Caki2 (cell line): ENCODE measurements at regions not wholly inside any gene's neighbourhood (a gene's known extent, or its start where the extent isn't known, plus 50 kb on each side); places are given as distances from the start of the nearest gene placed in this dataset.

Source experiments
- DNase-seq: peaks from one replicate; pipeline ENCODE4 v3.0.0-alpha.2; 2015; ENCODE audit warnings: low read depth
- in situ Hi-C: cut with HindIII; loops from 2 replicates; pipeline ENCODE4 v1.10.0; 2016; ENCODE audit warnings: low sequenced_read_pairs, low pct_unique_long_range_greater_than_20kb, mixed read lengths

DNA sequence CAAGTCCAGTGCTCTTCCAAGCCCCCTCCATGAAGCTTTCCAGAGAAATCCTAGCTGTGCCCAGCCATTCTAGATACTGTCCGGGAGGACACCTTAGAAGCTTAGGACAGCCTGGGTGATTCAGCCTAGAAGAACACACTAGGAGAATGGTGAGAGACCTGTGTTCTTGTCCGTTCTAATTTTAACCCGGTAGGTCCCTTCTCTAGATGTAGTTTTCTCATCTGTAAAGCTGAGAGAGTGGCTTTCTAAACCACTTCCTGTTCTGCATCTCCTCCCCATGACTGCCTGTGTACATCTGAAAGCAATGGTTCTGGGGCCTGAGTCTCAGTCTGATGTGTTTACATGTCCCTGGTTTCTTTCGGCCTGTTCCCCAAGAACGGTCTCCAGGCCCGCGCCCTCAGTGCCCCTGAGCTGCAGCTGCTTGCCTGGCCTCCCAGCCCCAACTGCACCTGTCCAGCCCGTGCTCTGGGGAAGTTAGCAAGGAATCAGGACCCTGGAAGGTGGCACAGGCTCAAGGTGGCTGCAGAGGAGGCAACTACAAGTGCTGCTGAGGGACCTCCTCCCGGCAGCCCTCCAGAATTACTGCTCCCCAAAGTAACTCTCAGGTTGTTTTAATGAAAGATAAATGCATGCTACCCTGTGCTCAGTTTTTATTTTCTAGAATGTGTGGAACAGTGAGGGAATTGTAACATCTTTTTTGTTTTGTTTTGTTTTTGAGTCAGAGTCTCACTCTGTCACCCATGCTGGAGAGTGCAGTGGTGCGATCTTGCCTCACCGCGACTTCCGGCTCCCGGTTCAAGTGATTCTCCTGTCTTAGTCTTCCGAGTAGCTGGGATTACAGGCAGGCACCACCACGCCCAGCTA lies 105.9 kb downstream of the LBH start:
- DNase-seq: no peak
- in situ Hi-C loops: no loop called here

DNA sequence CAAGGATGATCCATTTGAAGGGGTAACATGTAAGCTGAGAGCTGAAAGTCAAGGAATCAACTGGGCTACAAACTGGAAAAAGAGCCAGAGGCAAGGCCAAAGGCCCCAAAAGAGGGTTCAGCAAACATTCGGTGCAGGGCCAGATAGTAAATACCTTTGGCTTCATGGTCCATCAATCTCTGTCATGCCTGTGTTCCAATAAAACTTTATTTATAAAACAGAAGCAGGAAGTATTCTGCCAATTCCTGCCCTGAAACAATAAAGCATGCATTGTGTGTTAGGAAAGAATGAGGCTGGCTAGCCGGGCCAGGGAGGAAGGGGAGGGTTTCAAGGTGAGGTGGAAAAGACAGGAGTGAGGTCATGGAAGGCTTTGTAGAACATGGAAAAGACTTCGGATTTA lies 107.1 kb downstream of the LBH start:
- in situ Hi-C loops: no loop called here
- DNase-seq: no peak

DNA sequence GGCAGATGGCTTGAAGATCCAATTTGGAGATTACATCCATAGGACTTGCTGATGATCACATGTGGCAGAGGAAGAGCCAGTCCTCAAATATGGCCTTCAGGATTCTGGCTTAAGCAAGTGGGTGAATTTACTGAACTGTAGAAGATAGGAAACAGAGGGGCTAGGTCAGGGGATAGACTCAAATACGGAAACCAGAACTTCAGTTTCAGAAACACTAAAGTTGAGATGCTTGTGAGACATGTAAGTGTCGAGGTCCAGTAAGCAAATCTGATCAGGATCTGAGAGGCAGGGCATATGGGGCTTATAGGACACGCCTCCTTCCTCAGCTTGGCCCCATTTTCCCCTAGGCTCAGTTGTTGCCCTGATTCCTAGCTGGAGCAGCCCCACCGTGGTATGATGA lies 107.7 kb downstream of the LBH start:
- in situ Hi-C loops: no loop called here
- DNase-seq: no peak

DNA sequence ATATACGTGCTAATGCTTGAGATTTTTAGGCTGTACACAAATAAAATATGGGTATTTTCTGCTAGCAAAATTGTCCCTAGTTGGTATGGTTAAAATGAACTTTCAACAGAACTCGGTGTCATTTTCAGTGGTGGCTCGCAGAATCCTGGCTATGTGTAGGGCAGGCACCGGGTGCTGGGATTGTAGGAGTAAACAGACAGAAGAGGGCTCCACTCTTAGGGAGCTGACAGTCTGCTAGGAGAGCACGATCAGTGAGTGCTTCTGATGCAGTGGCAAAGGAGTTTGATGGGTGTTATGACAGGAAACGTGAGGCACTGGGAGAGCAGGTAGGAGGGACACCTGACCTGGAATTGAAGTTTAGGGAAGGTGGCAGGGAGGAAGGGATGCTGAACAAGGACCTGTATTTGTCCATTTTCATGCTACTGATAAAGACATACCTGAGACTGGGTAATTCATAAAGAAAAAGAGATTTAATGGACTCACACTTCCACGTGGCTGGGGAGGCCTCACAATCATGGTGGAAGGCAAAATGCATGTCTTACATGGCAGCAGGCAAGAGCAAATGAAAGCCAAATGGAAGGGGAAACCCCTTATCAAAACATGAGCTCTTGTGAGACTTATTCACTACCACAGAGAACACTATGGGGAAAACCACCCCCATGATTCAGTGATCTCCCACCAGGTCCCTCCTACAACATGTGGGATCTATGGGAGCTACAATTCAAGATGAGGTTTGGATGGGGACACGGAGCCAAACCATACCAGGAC lies 105.4 kb upstream of the LCLAT1 start:
- in situ Hi-C loops: no loop called here
- DNase-seq: no peak

DNA sequence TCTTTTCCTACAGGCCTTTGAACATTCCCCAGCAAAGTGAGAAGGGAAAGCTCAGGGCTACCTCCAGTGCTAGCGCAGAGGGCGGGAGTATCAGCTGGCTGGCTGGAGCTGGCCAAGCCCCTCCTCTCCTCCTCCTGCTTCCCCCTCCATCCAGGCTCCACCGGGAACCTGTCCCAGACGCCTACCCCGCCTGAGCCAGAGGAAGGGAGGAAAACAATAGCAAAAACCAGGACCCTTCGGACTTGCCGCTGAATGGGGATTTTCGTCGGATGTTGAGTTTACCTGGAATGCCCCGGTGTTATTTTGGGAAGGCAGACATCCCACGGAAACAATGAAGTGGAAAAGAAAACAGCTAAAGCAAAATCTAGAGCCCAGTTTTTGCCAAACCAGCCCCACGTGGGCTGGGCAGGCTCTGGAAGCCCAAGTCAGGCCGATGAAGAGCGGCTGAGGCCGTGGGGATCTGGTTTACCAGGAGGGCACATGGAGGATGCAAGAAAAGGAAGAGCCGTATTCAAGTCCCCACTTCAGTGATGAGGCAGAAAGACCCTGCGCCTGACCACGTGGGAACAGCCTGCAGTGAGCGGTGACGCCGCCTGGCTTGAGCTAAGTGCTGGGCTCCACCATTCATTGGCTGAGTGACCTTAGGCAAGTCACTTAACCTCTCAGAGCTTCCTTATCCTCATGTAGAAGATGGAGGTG lies 100.4 kb upstream of the LCLAT1 start:
- in situ Hi-C loops: no loop called here
- no peak for DNase-seq

DNA sequence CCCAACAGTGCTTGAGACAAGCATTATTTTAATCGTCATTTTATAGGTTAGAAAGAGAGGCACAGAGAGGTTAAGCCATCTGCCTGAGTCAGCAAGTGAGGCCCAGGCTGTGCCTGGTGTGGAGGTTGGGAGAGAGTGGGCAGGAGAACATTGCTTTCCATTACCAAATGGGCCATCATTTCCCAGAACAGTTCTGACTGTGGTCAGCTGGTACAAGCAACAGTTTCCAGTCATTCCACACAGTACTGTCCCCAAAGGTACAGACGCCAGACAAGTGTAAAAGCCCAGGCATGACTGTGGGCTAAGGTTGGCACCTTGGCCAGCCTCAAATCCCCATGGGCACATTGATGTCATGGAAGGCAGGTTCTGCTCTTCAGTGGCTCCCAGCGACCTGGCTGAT lies 98.2 kb upstream of the LCLAT1 start:
- no peak for DNase-seq
- in situ Hi-C loops: no loop called here

DNA sequence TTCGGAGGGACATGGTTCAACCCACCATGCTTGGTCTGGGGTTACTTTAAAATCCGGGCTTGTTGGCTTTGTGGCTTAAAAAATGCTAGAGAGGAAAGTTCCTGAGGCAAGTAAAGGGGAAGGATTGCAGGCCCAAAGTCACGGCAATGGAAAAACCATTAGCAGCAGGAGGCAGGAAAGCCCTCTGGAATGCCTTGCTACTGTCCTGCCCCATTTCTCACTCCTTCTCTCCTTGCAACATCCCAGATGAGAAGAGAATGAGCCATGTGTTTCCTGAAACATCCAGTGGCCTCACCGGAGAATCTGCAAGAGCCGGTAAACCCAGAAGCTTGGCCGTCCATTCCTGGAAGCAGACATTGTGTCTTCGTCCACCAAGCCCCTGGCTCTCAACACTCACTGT lies 97.4 kb upstream of the LCLAT1 start:
- in situ Hi-C loops: no loop called here
- no peak for DNase-seq

DNA sequence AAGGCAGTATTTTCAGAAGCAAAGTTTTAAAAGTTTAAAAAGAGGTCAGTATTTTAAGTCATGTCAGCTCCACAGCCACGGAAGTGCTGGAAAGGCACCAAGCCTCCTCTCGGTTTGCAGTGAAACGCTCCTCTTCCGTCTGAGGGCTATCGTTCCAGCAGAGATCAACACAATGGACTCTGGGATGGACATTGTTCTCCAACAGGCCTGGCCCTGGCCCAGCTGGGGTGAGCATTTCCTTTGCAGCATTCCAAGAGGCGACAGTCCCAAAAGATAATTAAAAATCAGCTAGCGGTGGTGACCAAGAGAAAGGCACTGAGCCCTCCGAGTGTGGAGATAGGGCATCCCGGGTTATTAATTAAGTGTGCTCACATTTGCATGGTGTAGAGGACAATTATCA lies 95.9 kb upstream of the LCLAT1 start:
- in situ Hi-C loops: no loop called here
- no peak for DNase-seq

DNA sequence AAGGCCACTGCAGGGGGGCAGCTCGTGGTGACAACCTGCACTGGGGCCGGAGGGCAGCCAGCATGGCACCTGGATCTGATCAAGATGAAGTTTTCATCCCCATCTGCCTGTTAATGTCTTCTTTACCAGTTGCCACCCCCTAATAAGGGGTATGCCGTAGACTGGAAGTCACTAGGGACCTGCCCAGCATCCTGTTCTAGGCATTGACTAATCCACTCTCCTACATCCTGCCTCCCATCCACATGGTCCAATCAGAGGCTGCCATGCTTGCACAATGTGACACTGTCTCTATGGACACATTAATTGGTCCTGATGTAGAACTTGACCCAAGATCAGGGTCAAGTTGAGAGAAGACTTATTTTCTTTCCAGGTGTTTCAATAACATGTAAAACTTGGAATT lies 95.1 kb upstream of the LCLAT1 start:
- no peak for DNase-seq
- in situ Hi-C loops: no loop called here

DNA sequence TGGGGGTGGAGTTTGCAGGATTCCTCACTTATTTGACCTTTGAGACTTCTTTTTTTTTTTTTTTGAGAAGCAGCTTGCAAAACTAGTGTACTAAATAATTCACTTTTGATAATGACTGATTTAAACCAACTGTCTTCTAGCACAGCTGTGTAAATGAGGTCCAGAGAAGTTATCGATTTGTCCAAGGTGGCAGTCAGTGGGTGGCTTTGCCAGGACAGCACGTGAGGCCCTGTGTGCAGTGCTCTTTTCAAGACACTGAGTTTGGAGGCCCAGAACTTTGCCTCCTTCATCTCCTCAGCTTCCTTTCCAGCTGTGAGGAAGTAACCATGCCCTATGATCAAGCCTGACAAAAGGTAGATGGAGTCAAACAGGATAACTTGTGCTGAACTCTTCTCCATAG lies 92.9 kb upstream of the LCLAT1 start:
- DNase-seq: no peak
- in situ Hi-C loops: no loop called here

DNA sequence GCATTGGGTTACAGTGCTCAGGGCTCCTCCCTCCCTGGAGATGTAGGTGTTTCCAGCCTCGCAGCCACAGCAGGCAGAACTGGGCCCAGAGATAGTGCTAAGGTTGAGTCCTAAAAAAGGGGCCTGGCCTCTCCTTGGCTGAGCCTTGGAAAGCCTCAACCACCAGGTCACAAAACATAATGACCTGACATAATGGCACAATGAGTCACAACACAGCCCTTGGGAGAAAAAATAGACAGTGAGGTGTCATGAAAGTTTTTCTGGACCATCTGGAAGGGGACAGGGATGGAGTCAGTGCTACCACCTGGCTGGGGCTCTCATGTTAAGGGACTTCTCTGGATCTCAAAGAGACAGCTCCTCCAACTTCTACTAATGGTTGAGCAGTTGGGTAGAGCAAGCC lies 92.4 kb upstream of the LCLAT1 start:
- in situ Hi-C loops: no loop called here
- DNase-seq: peak; percentile 23

DNA sequence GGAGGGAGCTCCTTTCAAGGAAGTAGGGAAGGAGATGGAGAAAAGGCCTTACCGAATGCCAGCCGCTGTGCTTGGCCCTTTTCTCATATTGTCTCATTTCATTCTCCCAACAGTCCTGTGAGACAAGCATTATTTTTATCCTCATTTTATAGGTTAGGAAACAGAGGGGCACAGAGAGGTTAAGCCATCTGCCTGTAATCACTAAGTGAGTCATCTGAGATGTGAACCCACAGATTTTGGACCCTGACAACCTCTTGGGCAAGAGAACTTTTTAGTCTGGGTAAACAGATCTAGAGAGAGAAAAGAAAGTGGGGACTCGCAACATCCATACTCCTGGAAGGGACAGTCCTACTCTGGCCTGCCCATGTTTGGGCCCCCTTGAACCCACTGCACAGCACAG lies 91.7 kb upstream of the LCLAT1 start:
- DNase-seq: no peak
- in situ Hi-C loops: no loop called here

DNA sequence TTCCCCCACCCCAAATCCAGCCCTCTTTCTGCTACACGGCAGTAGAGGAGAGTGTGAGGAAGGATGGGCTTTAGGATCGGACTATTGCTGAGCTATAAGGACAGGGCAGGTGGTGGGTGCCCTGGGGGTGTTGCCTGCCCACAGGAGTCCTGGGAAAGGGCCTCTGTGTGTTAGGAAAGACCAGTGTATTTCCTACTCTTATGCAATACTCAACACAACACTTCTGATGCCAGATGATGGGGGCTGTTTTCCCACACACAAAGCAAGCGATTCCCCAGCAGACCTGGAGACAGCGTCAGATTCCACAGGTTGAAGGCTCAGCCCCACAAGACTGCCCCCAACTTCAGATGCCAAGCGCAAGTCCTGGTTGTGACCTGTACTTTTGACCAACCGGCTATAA lies 91.0 kb upstream of the LCLAT1 start:
- in situ Hi-C loops: no loop called here
- DNase-seq: no peak

DNA sequence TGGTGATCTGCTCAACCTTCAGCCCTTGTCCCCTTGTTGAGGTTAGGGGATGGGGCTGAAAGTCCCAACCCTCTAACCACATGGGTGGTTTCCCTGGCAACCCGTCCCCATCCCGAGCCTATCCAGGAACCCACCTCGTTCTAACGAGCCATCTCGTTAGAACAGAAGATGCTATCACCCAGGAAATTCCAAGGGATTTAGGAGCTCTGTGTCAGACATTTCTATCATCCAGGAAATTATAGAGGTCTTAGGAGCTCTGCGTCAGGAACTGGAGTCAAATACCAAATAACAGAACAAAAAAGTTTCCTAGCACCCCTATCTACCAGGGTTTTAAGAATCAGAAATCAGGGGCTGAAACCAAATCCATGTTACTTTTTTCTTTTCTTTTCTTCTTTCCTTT lies 90.3 kb upstream of the LCLAT1 start:
- in situ Hi-C loops: no loop called here
- DNase-seq: no peak

DNA sequence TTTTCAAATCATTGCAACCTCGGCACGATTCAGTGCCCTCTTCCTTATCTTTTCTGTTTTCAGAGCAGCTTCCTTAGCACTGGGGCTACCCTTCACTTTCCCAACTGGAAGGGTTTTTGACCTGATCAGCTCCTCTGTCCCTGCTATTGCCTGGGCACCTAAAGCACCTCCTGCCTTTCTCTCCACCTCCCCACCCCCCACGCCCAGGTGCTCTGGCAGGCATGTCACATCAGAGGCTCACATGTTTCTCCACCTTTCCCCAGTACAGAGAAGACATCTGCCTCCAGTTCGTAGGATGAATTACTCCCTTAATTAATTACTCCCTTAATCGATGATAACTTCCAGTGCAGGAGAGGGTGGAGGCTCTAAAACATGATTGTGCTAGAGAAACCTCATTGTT lies 88.7 kb upstream of the LCLAT1 start:
- DNase-seq: no peak
- in situ Hi-C loops: no loop called here

DNA sequence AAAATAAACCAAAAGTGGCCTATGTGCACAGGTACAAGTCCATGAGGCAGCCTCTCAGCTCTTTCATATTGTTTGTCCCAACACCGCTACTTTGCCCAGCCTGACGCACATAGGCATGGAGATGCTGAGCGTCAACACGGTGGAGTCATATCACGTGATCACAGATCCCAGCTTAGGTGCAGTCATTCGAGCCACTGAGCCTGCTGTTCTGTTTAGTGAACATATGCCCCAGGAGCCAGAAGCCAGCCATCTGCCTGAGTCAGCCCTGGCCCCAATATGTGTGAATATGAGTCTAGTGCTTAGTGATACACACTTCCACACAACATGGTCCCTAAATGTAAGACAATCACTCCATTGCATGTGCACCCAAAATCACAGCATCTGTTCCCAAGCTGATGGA lies 88.2 kb upstream of the LCLAT1 start:
- DNase-seq: no peak
- in situ Hi-C loops: no loop called here

DNA sequence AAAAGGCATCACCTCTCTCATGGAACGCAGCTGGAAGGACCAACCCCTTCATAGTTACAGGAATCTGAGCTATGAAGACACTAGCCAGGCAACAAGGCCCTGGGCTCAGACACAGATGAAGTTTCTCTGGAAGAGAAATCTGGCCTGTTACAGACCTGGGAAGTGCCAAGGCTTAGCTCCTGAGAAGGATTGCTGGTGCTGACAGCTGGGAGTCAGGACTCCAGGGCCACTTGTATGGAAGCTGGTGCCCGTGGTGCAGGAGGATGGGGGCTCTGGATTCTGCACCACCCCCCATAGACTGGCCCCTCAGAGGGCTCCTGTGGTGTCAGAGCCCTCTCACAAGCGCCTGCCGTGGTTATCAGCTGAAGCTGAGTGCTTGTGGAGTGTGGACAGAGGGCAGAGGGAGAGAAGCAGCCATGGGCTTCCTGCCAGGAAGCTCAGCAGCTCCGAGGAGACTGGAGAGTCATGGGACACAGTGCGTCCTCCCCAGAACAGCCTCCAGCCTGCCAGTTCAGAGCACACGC lies 87.3 kb upstream of the LCLAT1 start:
- DNase-seq: no peak
- in situ Hi-C loops: loop anchor here (10.0 kb wide), 1 partner anchor 125 kb away; the partner anchor contains the start of gene LBH

DNA sequence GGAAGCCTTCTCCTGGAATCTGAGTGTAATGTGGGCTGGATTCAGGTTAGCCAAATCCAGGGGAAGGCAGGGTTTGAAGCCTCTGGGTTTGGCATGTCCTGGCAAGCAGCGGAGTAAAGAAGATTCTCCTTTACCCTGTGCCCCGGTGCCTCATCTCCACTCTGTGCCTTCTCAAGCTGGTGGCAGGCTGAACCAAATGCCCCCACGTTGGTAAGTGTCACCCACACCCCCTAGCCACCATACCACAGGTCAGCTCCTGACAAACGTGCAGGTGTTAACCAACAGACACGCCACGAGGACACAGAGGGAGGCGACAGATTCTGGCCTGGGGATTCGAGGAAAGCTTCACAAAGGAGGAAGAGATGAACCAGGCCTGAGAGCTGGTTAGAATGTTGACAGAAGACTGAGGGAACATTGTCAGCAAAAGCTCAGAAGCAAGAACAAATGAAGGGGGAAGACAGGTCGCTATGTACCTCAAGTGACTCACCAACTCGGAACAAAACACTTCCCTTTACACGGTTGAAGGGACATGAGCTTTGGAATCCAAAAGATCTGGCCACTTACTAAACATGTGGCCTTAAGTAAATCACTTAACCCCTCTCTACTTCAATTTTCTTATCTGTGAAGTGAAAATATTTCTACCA lies 85.2 kb upstream of the LCLAT1 start:
- DNase-seq: peak; percentile 97
- in situ Hi-C loops: loop anchor here (10.0 kb wide), 1 partner anchor 127 kb away; the partner anchor contains the start of gene LBH
